HCT116 (cell line): ENCODE measurements at regions not wholly inside any gene's neighbourhood (a gene's known extent, or its start where the extent isn't known, plus 50 kb on each side); places are given as distances from the start of the nearest gene placed in this dataset.

Source experiments
- ATAC-seq: fragments of 200-7000 bp; cut with Tn5 transposase; 2 replicates; pipeline ENCODE4 v1.9.1; 2020; ENCODE audit warnings: mild to moderate bottlenecking, moderate library complexity
- BruUV-seq: library from RNA; stranded (reverse); fragments of 400-500 nt; replicated peaks from 2 replicates; lab custom pipeline; 2021; lab: Mats Ljungman, UMichigan
- CTCF ChIA-PET: fragments of 300-600 bp; sonication (Branson Sonifier 250); formaldehyde crosslinking; loops from one replicate; lab custom pipeline; 2021; ENCODE audit warnings: antibody characterized with exemption; lab: Charles Lee
- POLR2A ChIA-PET: fragments of 300-600, 350-600 bp; sonication (Branson Sonifier 250); formaldehyde crosslinking; loops from one replicate; lab custom pipeline; 2021; ENCODE audit warnings: antibody characterized with exemption; lab: Charles Lee
- RAD21 ChIA-PET, 2 experiments: fragments of 300-600 bp; sonication (Branson Sonifier 250); formaldehyde crosslinking; loops; one replicate each; lab custom pipeline; 2023; ENCODE audit warnings: low total read pairs in 2 of 2; ENCODE audit not compliant: uncharacterized antibody in 2 of 2, unreplicated experiment in 2 of 2, low non-redundant PET in 1 of 2; lab: Charles Lee
- DNase-seq: peaks from one replicate; pipeline ENCODE4 v3.0.0-alpha.2; 2010; ENCODE audit warnings: low read depth, low spot score
- H2AFZ ChIP-seq: fragments of 200-600 bp; shearing (Covaris generic), sonication (generic); 2 replicates; pipeline ENCODE4 v1.6.1; 2017; ENCODE audit warnings: low read depth, mixed run types, mixed read lengths, antibody characterized with exemption, low read length; ENCODE audit not compliant: poor library complexity, severe bottlenecking
- H3K27ac ChIP-seq: 2 replicates; pipeline ENCODE4 v1.5.1; 2012; ENCODE audit warnings: low read depth, low read length
- H3K27me3 ChIP-seq: fragments of 200-600 bp; sonication (generic); 2 replicates; pipeline ENCODE4 v1.6.1; 2016; ENCODE audit warnings: mixed run types, low read length, mixed read lengths; ENCODE audit not compliant: insufficient read depth
- H3K36me3 ChIP-seq, 2 experiments: fragments of 200-500 bp in 1 of 2; fragments of 200-600 bp in 1 of 2; sonication (Bioruptor generic) in 1 of 2; sonication (generic) in 1 of 2; 2 replicates each; pipeline versions ENCODE4 v1.5.1 to v1.6.1; 2014 to 2016; ENCODE audit warnings: low read length in 2 of 2, inconsistent platforms in 1 of 2, mixed read lengths in 1 of 2, mixed run types in 1 of 2; ENCODE audit not compliant: insufficient read depth in 2 of 2, control insufficient read depth in 1 of 2
- H3K4me1 ChIP-seq, 2 experiments: fragments of 200-600 bp in 1 of 2; sonication (generic) in 1 of 2; 2 replicates each; pipeline versions ENCODE4 v1.5.1 to v1.6.1; 2012 to 2017; ENCODE audit warnings: low read length in 2 of 2, inconsistent platforms in 1 of 2, mild to moderate bottlenecking in 1 of 2, mixed read lengths in 1 of 2, mixed run types in 1 of 2, moderate library complexity in 1 of 2; ENCODE audit not compliant: insufficient read depth in 2 of 2, control insufficient read depth in 1 of 2
- H3K4me2 ChIP-seq: fragments of 200-600 bp; sonication (generic); 2 replicates; pipeline ENCODE4 v1.6.1; 2017; ENCODE audit warnings: mixed run types, low read length, mixed read lengths
- H3K4me3 ChIP-seq, 2 experiments: fragments of 200-600 bp in 1 of 2; sonication (generic) in 1 of 2; replicated peaks in 1 of 2; 2 replicates each; pipeline ENCODE4 v1.5.1; 2011 to 2016; ENCODE audit warnings: low read length in 2 of 2, control low read depth in 1 of 2, low read depth in 1 of 2, mild to moderate bottlenecking in 1 of 2, mixed read lengths in 1 of 2, mixed run types in 1 of 2
- H3K79me2 ChIP-seq: fragments of 200-600 bp; sonication (generic); 2 replicates; pipeline ENCODE4 v1.6.1; 2017; ENCODE audit warnings: mild to moderate bottlenecking, mixed run types, low read length, moderate library complexity, mixed read lengths; ENCODE audit not compliant: insufficient read depth
- H3K9ac ChIP-seq: fragments of 200-600 bp; sonication (generic); 2 replicates; pipeline ENCODE4 v1.6.1; 2016; ENCODE audit warnings: low read length, mixed read lengths
- H3K9me2 ChIP-seq: fragments of 200-600 bp; sonication (generic), shearing (Covaris generic); 2 replicates; pipeline ENCODE4 v1.6.1; 2017; ENCODE audit warnings: mixed run types, mild to moderate bottlenecking, moderate library complexity; ENCODE audit not compliant: insufficient read depth
- H3K9me3 ChIP-seq, 2 experiments: fragments of 200-500 bp in 1 of 2; fragments of 200-600 bp in 1 of 2; sonication (Bioruptor generic) in 1 of 2; sonication (generic) in 1 of 2; 2 replicates each; pipeline ENCODE4 v1.6.1; 2014 to 2017; ENCODE audit warnings: low read length in 2 of 2, mixed read lengths in 2 of 2, inconsistent platforms in 1 of 2, low read depth in 1 of 2, mild to moderate bottlenecking in 1 of 2, mixed run types in 1 of 2, moderate library complexity in 1 of 2; ENCODE audit not compliant: control insufficient read depth in 1 of 2, insufficient read depth in 1 of 2
- H4K20me1 ChIP-seq: fragments of 200-600 bp; sonication (generic), shearing (Covaris generic); 2 replicates; pipeline ENCODE4 v1.6.1; 2017; ENCODE audit warnings: mixed run types, mild to moderate bottlenecking, moderate library complexity; ENCODE audit not compliant: insufficient read depth
- CBX3 ChIP-seq: IDR thresholded peaks from 2 replicates; pipeline ENCODE4 v1.6.1; 2012; ENCODE audit warnings: low read depth
- CTCF ChIP-seq, 3 experiments: fragments of 200-600 bp in 1 of 3; sonication (generic) in 1 of 3; IDR thresholded peaks in 2 of 3; conservative IDR thresholded peaks in 1 of 3; 2 replicates each; pipeline ENCODE4 v1.5.1; 2012 to 2017; ENCODE audit warnings: low read depth in 2 of 3, low read length in 2 of 3, antibody characterized with exemption in 1 of 3, borderline replicate concordance in 1 of 3, control low read depth in 1 of 3, mild to moderate bottlenecking in 1 of 3, mixed read lengths in 1 of 3, mixed run types in 1 of 3, moderate library complexity in 1 of 3; ENCODE audit not compliant: insufficient read depth in 1 of 3
- EGR1 ChIP-seq: IDR thresholded peaks from 2 replicates; pipeline ENCODE4 v1.6.1; 2012; ENCODE audit warnings: low read depth
- ELF1 ChIP-seq: IDR thresholded peaks from 2 replicates; pipeline ENCODE4 v1.6.1; 2012; ENCODE audit warnings: low read depth, borderline replicate concordance
- EZH2phosphoT487 ChIP-seq: fragments of 200-600 bp; IDR thresholded peaks from 2 replicates; pipeline ENCODE4 v1.6.1; 2018; ENCODE audit warnings: antibody characterized with exemption, borderline replicate concordance
- JUND ChIP-seq: IDR thresholded peaks from 2 replicates; pipeline ENCODE4 v1.6.1; 2012
- POLR2A ChIP-seq: IDR thresholded peaks from 2 replicates; pipeline ENCODE4 v1.7.0; 2011; ENCODE audit warnings: borderline replicate concordance; ENCODE audit not compliant: insufficient read depth, insufficient read length; ENCODE audit errors: extremely low read depth
- POLR2AphosphoS5 ChIP-seq: IDR thresholded peaks from 2 replicates; pipeline ENCODE4 v1.6.1; 2011; ENCODE audit warnings: mild to moderate bottlenecking, low read depth, low read length, moderate library complexity
- RAD21 ChIP-seq: IDR thresholded peaks from 2 replicates; pipeline ENCODE4 v1.6.1; 2012; ENCODE audit warnings: low read depth, mild to moderate bottlenecking
- SRF ChIP-seq: IDR thresholded peaks from 2 replicates; pipeline ENCODE4 v1.6.1; 2012; ENCODE audit warnings: low read depth
- YY1 ChIP-seq: IDR thresholded peaks from 2 replicates; pipeline ENCODE4 v1.6.1; 2011; ENCODE audit warnings: low read length, low read depth, moderate library complexity, mild to moderate bottlenecking; ENCODE audit not compliant: insufficient replicate concordance; ENCODE audit errors: extremely low read depth
- ZFX ChIP-seq: fragments of 450-650 bp; IDR thresholded peaks from 2 replicates; pipeline ENCODE4 v1.6.1; 2017
- ZNF274 ChIP-seq: fragments of 200-500 bp; sonication (Bioruptor generic); IDR thresholded peaks from 2 replicates; pipeline ENCODE4 v1.6.1; 2014; ENCODE audit warnings: mild to moderate bottlenecking, low read depth, low read length, inconsistent platforms
- intact Hi-C: fragments of 100-400 bp; cut with micrococcal nuclease; formaldehyde crosslinking; loops from 2 replicates; pipeline ENCODE4 v1.10.0; 2022
- TF ChIP-seq, protein P1 (sequence below): IDR thresholded peaks from 2 replicates; pipeline ENCODE4 v1.6.1; 2012
- TF ChIP-seq, protein P2 (sequence below): IDR thresholded peaks from 2 replicates; pipeline ENCODE4 v1.6.1; 2012

GRCh38 chr2:13102397-13103063, 385.8 kb downstream of the TRIB2 start:
- Histone ChIP-seq H3K36me3 (no peaks in the 10 kb centered on the region), H2AFZ (no peak overlapping the region), H3K9me3 (no peaks in the 10 kb centered on the region), H3K27ac (no peak overlapping the region), H3K27me3 (no peaks in the 10 kb centered on the region), H3K79me2 (no peaks in the 10 kb centered on the region), H3K9ac (no peak overlapping the region), H3K4me3 (no peak overlapping the region), H3K9me2 (no peaks in the 10 kb centered on the region), H3K4me2 (no peak overlapping the region), H4K20me1 (no peaks in the 10 kb centered on the region), H3K4me1 (no peaks in the 10 kb centered on the region)
- RAD21 ChIA-PET = no interaction called here
- DNase-seq (no peak), ATAC-seq (no peak)
- CTCF ChIA-PET = no interaction called here
- TF ChIP-seq ZNF274 = no peak
- no peak for TF ChIP-seq CTCF (IDR thresholded peaks at IDR 0.05 in 2 of 3, conservative IDR thresholded peaks at IDR 0.05 in 1 of 3; ENCODE audit: borderline replicate concordance in 1 of 3, insufficient read depth in 1 of 3, low read depth in 2 of 3, low read length in 2 of 3)
- no peak for TF ChIP-seq JUND
- TF ChIP-seq, protein P1, sequence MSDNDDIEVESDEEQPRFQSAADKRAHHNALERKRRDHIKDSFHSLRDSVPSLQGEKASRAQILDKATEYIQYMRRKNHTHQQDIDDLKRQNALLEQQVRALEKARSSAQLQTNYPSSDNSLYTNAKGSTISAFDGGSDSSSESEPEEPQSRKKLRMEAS = no peak
- TF ChIP-seq POLR2A = no peak
- TF ChIP-seq, protein P2, sequence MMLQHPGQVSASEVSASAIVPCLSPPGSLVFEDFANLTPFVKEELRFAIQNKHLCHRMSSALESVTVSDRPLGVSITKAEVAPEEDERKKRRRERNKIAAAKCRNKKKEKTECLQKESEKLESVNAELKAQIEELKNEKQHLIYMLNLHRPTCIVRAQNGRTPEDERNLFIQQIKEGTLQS = no peak
- no peak for TF ChIP-seq ELF1
- no peak for TF ChIP-seq EZH2phosphoT487
- TF ChIP-seq SRF = no peak
- TF ChIP-seq YY1 = no peak
- no peak for TF ChIP-seq CBX3
- TF ChIP-seq POLR2AphosphoS5 = no peak
- no peak for TF ChIP-seq ZFX
- TF ChIP-seq RAD21 = no peak
- TF ChIP-seq EGR1 = no peak
- intact Hi-C loops = no loop called here
- POLR2A ChIA-PET = no interaction called here
- no TSS peak for BruUV-seq
